CD4-positive, alpha-beta T cell (primary cell): ENCODE measurements at regions not wholly inside any gene's neighbourhood (a gene's known extent, or its start where the extent isn't known, plus 50 kb on each side); places are given as distances from the start of the nearest gene placed in this dataset.

Experiments used
- ATAC-seq: fragments of 200-7000 bp; cut with Tn5 transposase; one replicate; pipeline ENCODE4 v1.10.0; 2022; ENCODE audit warnings: mild to moderate bottlenecking; ENCODE audit not compliant: poor library complexity
- CTCF ChIA-PET: fragments of 350-600 bp; sonication (Branson Sonifier 250); formaldehyde crosslinking; loops from one replicate; lab custom pipeline; 2021; ENCODE audit warnings: antibody characterized with exemption, inconsistent platforms; lab: Charles Lee
- POLR2A ChIA-PET: fragments of 350-600 bp; sonication (Branson Sonifier 250); formaldehyde crosslinking; loops from one replicate; lab custom pipeline; 2021; ENCODE audit warnings: antibody characterized with exemption, inconsistent platforms; lab: Charles Lee
- DNase-seq, 14 experiments: peaks; one replicate each; pipeline ENCODE4 v3.0.0-alpha.2; 2013 to 2020; ENCODE audit warnings: mixed read lengths in 2 of 14
- H3K27ac ChIP-seq, 2 donors: one replicate each; pipeline versions ENCODE4 v1.5.1 to v1.7.0; 2013; ENCODE audit warnings: low read length in 2 of 2, low read depth in 1 of 2, mild to moderate bottlenecking in 1 of 2
- H3K27me3 ChIP-seq, 2 experiments: 1 replicate in 1 of 2; 2 replicates in 1 of 2; pipeline versions ENCODE4 v1.6.1 to v1.7.0; 2013; ENCODE audit warnings: low read length in 2 of 2, control low read depth in 1 of 2, mild to moderate bottlenecking in 1 of 2, moderate library complexity in 1 of 2; ENCODE audit not compliant: insufficient read depth in 2 of 2, control insufficient read depth in 1 of 2
- H3K36me3 ChIP-seq: one replicate; pipeline ENCODE4 v1.6.1; 2013; ENCODE audit warnings: low read length, control low read depth; ENCODE audit not compliant: insufficient read depth
- H3K4me1 ChIP-seq: one replicate; pipeline ENCODE4 v1.6.1; 2013; ENCODE audit warnings: low read length, control low read depth; ENCODE audit not compliant: insufficient read depth
- H3K4me3 ChIP-seq: one replicate; pipeline ENCODE4 v1.5.1; 2013; ENCODE audit warnings: mild to moderate bottlenecking, low read length, moderate library complexity
- H3K9me3 ChIP-seq, 2 experiments: 1 replicate in 1 of 2; 2 replicates in 1 of 2; pipeline versions ENCODE4 v1.6.1 to v1.7.0; 2013; ENCODE audit warnings: low read length in 2 of 2, mild to moderate bottlenecking in 2 of 2, control low read depth in 1 of 2, moderate library complexity in 1 of 2; ENCODE audit not compliant: control insufficient read depth in 1 of 2, insufficient read depth in 1 of 2
- H3K27ac Mint-ChIP-seq: one replicate; pipeline ENCODE4 v1.8.0; 2020; ENCODE audit warnings: mixed read lengths
- H3K27me3 Mint-ChIP-seq: one replicate; pipeline ENCODE4 v1.8.0; 2021; ENCODE audit warnings: mixed read lengths
- H3K36me3 Mint-ChIP-seq: one replicate; pipeline ENCODE4 v1.8.0; 2021; ENCODE audit warnings: low read depth, mixed read lengths
- H3K4me1 Mint-ChIP-seq: one replicate; pipeline ENCODE4 v1.8.0; 2021; ENCODE audit warnings: low read depth, mixed read lengths
- H3K4me3 Mint-ChIP-seq: one replicate; pipeline ENCODE4 v1.8.0; 2020; ENCODE audit warnings: mild to moderate bottlenecking, mixed read lengths
- H3K9me3 Mint-ChIP-seq: one replicate; pipeline ENCODE4 v1.8.0; 2020; ENCODE audit warnings: mixed read lengths
- CTCF ChIP-seq: fragments of 200-600 bp; IDR thresholded peaks from one replicate; pipeline ENCODE4 v1.8.0; 2022; ENCODE audit warnings: antibody characterized with exemption, mild to moderate bottlenecking
- intact Hi-C, 2 experiments: fragments of 100-400 bp; cut with DNase I in 1 of 2; cut with micrococcal nuclease in 1 of 2; formaldehyde crosslinking; loops; one replicate each; pipeline versions ENCODE4 v1.15.1 to v1.9.0; 2023 to 2025; cut with DNase I, micrococcal nuclease

- ATAC-seq: no peak
- no peak for TF ChIP-seq CTCF
Measured at GRCh38 chr9:12363439-12363838, 329.7 kb upstream of the TYRP1 start.

DNA sequence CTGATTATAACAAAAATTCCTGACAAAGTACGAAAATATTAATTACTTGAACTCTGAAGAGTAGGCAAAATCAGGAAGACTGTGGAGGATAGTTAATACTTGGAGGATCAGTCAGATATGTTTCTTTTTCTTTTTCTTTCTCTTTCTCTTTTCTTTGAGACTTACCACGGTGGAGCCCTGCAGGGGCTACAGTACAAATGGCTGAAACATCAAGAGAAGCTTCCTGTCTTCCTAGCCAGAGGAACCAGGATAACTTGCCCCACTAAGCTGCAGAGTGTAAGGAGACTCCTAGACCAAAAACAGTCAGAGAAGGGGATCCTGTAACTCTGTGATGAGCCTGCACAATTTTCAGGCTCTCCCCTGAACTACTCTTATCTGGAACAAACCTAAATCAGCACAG lies 324.6 kb upstream of the TYRP1 start:
- POLR2A ChIA-PET: no interaction called here
- no peak for DNase-seq
- Mint-ChIP-seq H3K9me3 (peaks cover 3% of the 10 kb centered on the region), H3K36me3 (no peaks in the 10 kb centered on the region), H3K27me3 (no peaks in the 10 kb centered on the region), H3K27ac (no peak overlapping the region), H3K4me3 (no peak overlapping the region), H3K4me1 (no peaks in the 10 kb centered on the region)
- H3K9me3 ChIP-seq: no peaks in the 10 kb centered on the region
- no peaks in the 10 kb centered on the region for H3K4me1 ChIP-seq
- H3K27ac ChIP-seq: no peak overlapping the region
- no peak overlapping the region for H3K4me3 ChIP-seq
- no peaks in the 10 kb centered on the region for H3K27me3 ChIP-seq
- ATAC-seq: no peak
- intact Hi-C loops: no loop called here
- no peaks in the 10 kb centered on the region for H3K36me3 ChIP-seq
- CTCF ChIA-PET: no interaction called here
- TF ChIP-seq CTCF: no peak

More at GRCh38 chr9:12363439-12363838, 329.7 kb upstream of the TYRP1 start:
- H3K9me3 Mint-ChIP-seq: peaks cover 5% of the 10 kb centered on the region
- Histone ChIP-seq H3K4me1 (no peaks in the 10 kb centered on the region), H3K27me3 (no peaks in the 10 kb centered on the region), H3K27ac (no peak overlapping the region), H3K36me3 (no peaks in the 10 kb centered on the region), H3K9me3 (no peaks in the 10 kb centered on the region), H3K4me3 (no peak overlapping the region)
- CTCF ChIA-PET: no interaction called here
- no peaks in the 10 kb centered on the region for H3K27me3 Mint-ChIP-seq
- H3K4me1 Mint-ChIP-seq: no peaks in the 10 kb centered on the region
- H3K27ac Mint-ChIP-seq: no peak overlapping the region
- H3K4me3 Mint-ChIP-seq: no peak overlapping the region
- POLR2A ChIA-PET: no interaction called here
- DNase-seq: no peak
- no peaks in the 10 kb centered on the region for H3K36me3 Mint-ChIP-seq
- intact Hi-C loops: no loop called here

GRCh38 chr9:12391839-12392509 lies 301.2 kb upstream of the TYRP1 start:
- Histone ChIP-seq H3K9me3 (peaks cover 0 to 3% of the 10 kb centered on the region in 2 experiments), H3K27ac (no peak overlapping the region), H3K27me3 (no peaks in the 10 kb centered on the region), H3K36me3 (no peaks in the 10 kb centered on the region), H3K4me1 (no peaks in the 10 kb centered on the region), H3K4me3 (no peak overlapping the region)
- Mint-ChIP-seq H3K4me1 (no peaks in the 10 kb centered on the region), H3K27me3 (no peaks in the 10 kb centered on the region), H3K9me3 (peaks cover 17% of the 10 kb centered on the region), H3K36me3 (no peaks in the 10 kb centered on the region), H3K27ac (no peak overlapping the region), H3K4me3 (no peak overlapping the region)
- intact Hi-C loops: no loop called here
- no peak for TF ChIP-seq CTCF
- ATAC-seq (no peak), DNase-seq (no peak)
- ChIA-PET CTCF (no interaction called here), POLR2A (no interaction called here)
